ENCODE measurements at regions not wholly inside any gene's neighbourhood (a gene's known extent, or its start where the extent isn't known, plus 50 kb on each side); places are given as distances from the start of the nearest gene placed in this dataset.

- no peaks in the 10 kb centered on the region for H3K4me1 ChIP-seq
- H3K9me3 ChIP-seq, result no peaks in the 10 kb centered on the region
- H3K27me3 ChIP-seq, result no peaks in the 10 kb centered on the region
- H3K27ac ChIP-seq, result no peak overlapping the region
- H3K4me3 ChIP-seq (replicated peaks in 1 of 3), result no peak overlapping the region
- no peak for DNase-seq
- 86 to 96% methylated on average over 1 of the region's 1 CpG for WGBS, 2 donors
- TF ChIP-seq POLR2A (IDR thresholded peaks at IDR 0.05) (no peak), CTCF (IDR thresholded peaks at IDR 0.05) (no peak)
- H3K36me3 ChIP-seq, result no peaks in the 10 kb centered on the region
- intact Hi-C loops (cut with DNase I), result no loop called here
Observed at GRCh38 chr20:7500231-7500663, 440.0 kb downstream of the HAO1 start.

GRCh38 chr20:7503501-7503900 is 436.8 kb downstream of the HAO1 start:
- Histone ChIP-seq H3K27me3 (no peaks in the 10 kb centered on the region), H3K9me3 (no peaks in the 10 kb centered on the region), H3K36me3 (no peaks in the 10 kb centered on the region), H3K27ac (no peak overlapping the region), H3K4me1 (no peaks in the 10 kb centered on the region), H3K4me3 (replicated peaks in 1 of 3) (no peak overlapping the region)
- intact Hi-C loops (cut with DNase I), result no loop called here
- TF ChIP-seq POLR2A (IDR thresholded peaks at IDR 0.05) (no peak), CTCF (IDR thresholded peaks at IDR 0.05) (no peak)
- 65 to 68% methylated on average over 3 of the region's 3 CpGs for WGBS, 2 donors
- DNase-seq, result no peak

- 79 to 83% methylated on average over 4 of the region's 4 CpGs for WGBS, 2 donors
- intact Hi-C loops (cut with DNase I), result no loop called here
- H3K27ac ChIP-seq, result no peak overlapping the region
Observed at GRCh38 chr20:7505152-7505834, 435.0 kb downstream of the HAO1 start.

GRCh38 chr20:7505835-7506221 is 434.4 kb downstream of the HAO1 start:
- WGBS, 2 donors, result 95% methylated on average over 4 of the region's 4 CpGs
- no peaks in the 10 kb centered on the region for H3K9me3 ChIP-seq
- H3K36me3 ChIP-seq, result no peaks in the 10 kb centered on the region
- no peaks in the 10 kb centered on the region for H3K4me1 ChIP-seq
- no peak for TF ChIP-seq CTCF (IDR thresholded peaks at IDR 0.05)
- TF ChIP-seq POLR2A (IDR thresholded peaks at IDR 0.05), result no peak
- intact Hi-C loops (cut with DNase I), result no loop called here
- no peaks in the 10 kb centered on the region for H3K27me3 ChIP-seq
- H3K4me3 ChIP-seq (replicated peaks in 1 of 3), result no peak overlapping the region
- DNase-seq, result no peak
- H3K27ac ChIP-seq, result no peak overlapping the region

More at GRCh38 chr20:7505152-7505834, 435.0 kb downstream of the HAO1 start:
- Histone ChIP-seq H3K36me3 (no peaks in the 10 kb centered on the region), H3K4me1 (no peaks in the 10 kb centered on the region), H3K4me3 (replicated peaks in 1 of 3) (no peak overlapping the region), H3K27me3 (no peaks in the 10 kb centered on the region), H3K9me3 (no peaks in the 10 kb centered on the region)
- TF ChIP-seq CTCF (IDR thresholded peaks at IDR 0.05) (no peak), POLR2A (IDR thresholded peaks at IDR 0.05) (no peak)
- DNase-seq, result no peak

GRCh38 chr20:7516621-7517111 is 423.6 kb downstream of the HAO1 start:
- 72 to 76% methylated on average over 6 of the region's 6 CpGs for WGBS, 2 donors

More at GRCh38 chr20:7516621-7517111, 423.6 kb downstream of the HAO1 start:
- Histone ChIP-seq H3K4me3 (replicated peaks in 1 of 3) (no peak overlapping the region), H3K36me3 (no peaks in the 10 kb centered on the region), H3K4me1 (no peaks in the 10 kb centered on the region), H3K27ac (no peak overlapping the region), H3K27me3 (no peaks in the 10 kb centered on the region), H3K9me3 (no peaks in the 10 kb centered on the region)
- DNase-seq, result no peak
- intact Hi-C loops (cut with DNase I), result no loop called here
- TF ChIP-seq POLR2A (IDR thresholded peaks at IDR 0.05) (no peak), CTCF (IDR thresholded peaks at IDR 0.05) (no peak)
